PC-9 (cell line): ENCODE measurements at regions not wholly inside any gene's neighbourhood (a gene's known extent, or its start where the extent isn't known, plus 50 kb on each side); places are given as distances from the start of the nearest gene placed in this dataset.
A peak's percentile ranks its signal among the peaks of the same experiment; 100 is the strongest.

ENCODE experiments used
- BruUV-seq: library from RNA; stranded (reverse); fragments of 400-500 nt; replicated peaks from 2 replicates; lab custom pipeline; 2021; lab: Mats Ljungman, UMichigan
- CTCF ChIA-PET: fragments of 300-600 bp; sonication (Branson Sonifier 250); formaldehyde crosslinking; loops from one replicate; lab custom pipeline; 2022; ENCODE audit warnings: antibody characterized with exemption; lab: Charles Lee
- POLR2A ChIA-PET: fragments of 300-600 bp; sonication (Branson Sonifier 250); formaldehyde crosslinking; loops from one replicate; lab custom pipeline; 2022; ENCODE audit warnings: antibody characterized with exemption; ENCODE audit not compliant: unreplicated experiment; lab: Charles Lee
- DNase-seq, 2 experiments: peaks; one replicate each; pipeline versions ENCODE4 v3.0.0 to v3.0.0-alpha.2; 2015 to 2022; ENCODE audit warnings: mixed read lengths in 1 of 2
- H2AFZ ChIP-seq: fragments of 200-600 bp; sonication (generic); 2 replicates; pipeline ENCODE4 v1.8.1; 2017; ENCODE audit warnings: antibody characterized with exemption
- H3F3A ChIP-seq: fragments of 200-600 bp; sonication (generic); 2 replicates; pipeline ENCODE4 v1.8.1; 2017; ENCODE audit warnings: antibody characterized with exemption, mild to moderate bottlenecking, low read depth; ENCODE audit not compliant: insufficient read depth
- H3K27ac ChIP-seq: fragments of 200-600 bp; sonication (generic); 2 replicates; pipeline ENCODE4 v1.6.1; 2016; ENCODE audit warnings: mixed run types
- H3K27me3 ChIP-seq: fragments of 200-600 bp; sonication (generic); 2 replicates; pipeline ENCODE4 v1.6.1; 2016; ENCODE audit warnings: low read depth, mixed run types; ENCODE audit not compliant: insufficient read depth
- H3K36me3 ChIP-seq: fragments of 200-600 bp; sonication (generic); 2 replicates; pipeline ENCODE4 v1.6.1; 2016; ENCODE audit warnings: low read depth, mixed run types
- H3K4me1 ChIP-seq: fragments of 200-600 bp; sonication (generic); replicated peaks from 2 replicates; pipeline ENCODE4 v1.6.1; 2016; ENCODE audit warnings: mixed run types; ENCODE audit not compliant: insufficient read depth
- H3K4me2 ChIP-seq: fragments of 200-600 bp; sonication (generic); 2 replicates; pipeline ENCODE4 v1.6.1; 2017; ENCODE audit warnings: mixed run types
- H3K4me3 ChIP-seq: fragments of 200-600 bp; sonication (generic); 2 replicates; pipeline ENCODE4 v1.6.1; 2016; ENCODE audit warnings: mixed run types
- H3K79me2 ChIP-seq: fragments of 200-600 bp; sonication (generic); 2 replicates; pipeline ENCODE4 v1.6.1; 2017; ENCODE audit warnings: low read depth, mixed run types
- H3K9me2 ChIP-seq: fragments of 200-600 bp; sonication (generic); 2 replicates; pipeline ENCODE4 v1.8.1; 2017; ENCODE audit warnings: mild to moderate bottlenecking; ENCODE audit not compliant: insufficient read depth
- H3K9me3 ChIP-seq: fragments of 200-600 bp; sonication (generic); 2 replicates; pipeline ENCODE4 v1.8.1; 2016; ENCODE audit warnings: low read depth; ENCODE audit not compliant: insufficient read depth
- H4K20me1 ChIP-seq: fragments of 200-600 bp; sonication (generic); 2 replicates; pipeline ENCODE4 v1.8.1; 2017; ENCODE audit not compliant: insufficient read depth
- CTCF ChIP-seq: fragments of 200-600 bp; sonication (generic); conservative IDR thresholded peaks from 2 replicates; pipeline ENCODE4 v1.6.1; 2017; ENCODE audit warnings: mixed run types, antibody characterized with exemption, mild to moderate bottlenecking, moderate library complexity
- EZH2 ChIP-seq: fragments of 200-600 bp; sonication (generic); IDR thresholded peaks from 2 replicates; pipeline ENCODE4 v1.8.0; 2017; ENCODE audit warnings: antibody characterized with exemption, low read depth
- intact Hi-C: fragments of 100-400 bp; cut with micrococcal nuclease; formaldehyde crosslinking; loops from one replicate; pipeline ENCODE4 v1.10.0; 2022; ENCODE audit not compliant: unreplicated experiment

- Histone ChIP-seq H3K27me3 (no peaks in the 10 kb centered on the region), H4K20me1 (no peaks in the 10 kb centered on the region), H2AFZ (no peak overlapping the region), H3K79me2 (no peaks in the 10 kb centered on the region), H3K27ac (no peak overlapping the region), H3F3A (no peaks in the 10 kb centered on the region), H3K4me1 (no peaks in the 10 kb centered on the region), H3K36me3 (no peaks in the 10 kb centered on the region), H3K4me3 (no peak overlapping the region), H3K4me2 (no peak overlapping the region), H3K9me3 (no peaks in the 10 kb centered on the region), H3K9me2 (no peaks in the 10 kb centered on the region)
- POLR2A ChIA-PET = no interaction called here
- intact Hi-C loops = loop anchor here (10.0 kb wide), 1 partner anchor 362 kb away; no protein-coding TSS in a partner anchor
- TF ChIP-seq EZH2 (no peak), CTCF (no peak)
- no TSS peak for BruUV-seq
- DNase-seq = no peak
- CTCF ChIA-PET = no interaction called here
Measured at GRCh38 chr2:67516899-67517530, 119.9 kb downstream of the ETAA1 start.

GRCh38 chr2:67522148-67522547, 125.0 kb downstream of the ETAA1 start:
- BruUV-seq = no TSS peak
- H3K4me1 ChIP-seq = no peaks in the 10 kb centered on the region
- no peak overlapping the region for H3K27ac ChIP-seq
- H3K27me3 ChIP-seq = no peaks in the 10 kb centered on the region
- no peaks in the 10 kb centered on the region for H4K20me1 ChIP-seq
- H3K4me2 ChIP-seq = no peak overlapping the region
- no peaks in the 10 kb centered on the region for H3K9me3 ChIP-seq
- no peaks in the 10 kb centered on the region for H3K36me3 ChIP-seq
- no peak for DNase-seq
- H2AFZ ChIP-seq = no peak overlapping the region
- ChIA-PET CTCF (no interaction called here), POLR2A (no interaction called here)
- intact Hi-C loops = no loop called here
- no peak for TF ChIP-seq CTCF
- no peak for TF ChIP-seq EZH2
- H3K4me3 ChIP-seq = no peak overlapping the region
- H3K79me2 ChIP-seq = no peaks in the 10 kb centered on the region
- no peaks in the 10 kb centered on the region; the same call in 1 of the 2 replicates for H3K9me2 ChIP-seq
- no peaks in the 10 kb centered on the region for H3F3A ChIP-seq

GRCh38 chr2:67524213-67524612, 127.1 kb downstream of the ETAA1 start:
- Histone ChIP-seq H3K4me1 (no peaks in the 10 kb centered on the region), H3F3A (no peaks in the 10 kb centered on the region), H3K9me3 (no peaks in the 10 kb centered on the region), H3K4me3 (no peak overlapping the region), H3K27ac (no peak overlapping the region), H4K20me1 (no peaks in the 10 kb centered on the region), H3K27me3 (no peaks in the 10 kb centered on the region), H3K36me3 (no peaks in the 10 kb centered on the region), H3K9me2 (no peaks in the 10 kb centered on the region; the same call in 1 of the 2 replicates), H3K4me2 (no peak overlapping the region), H3K79me2 (no peaks in the 10 kb centered on the region), H2AFZ (peak overlapping the region; percentile 20; the same call in 1 of the 2 replicates)
- no peak for DNase-seq
- TF ChIP-seq CTCF = no peak
- no peak for TF ChIP-seq EZH2
- ChIA-PET POLR2A (interaction anchor here (0.6 kb wide), 1 partner anchor 137 kb away, joined by 6 read pairs; no protein-coding TSS in a partner anchor), CTCF (no interaction called here)
- BruUV-seq = no TSS peak
- intact Hi-C loops = no loop called here
